Upper lobe of right lung (tissue), 1 donor: ENCODE measurements at regions not wholly inside any gene's neighbourhood (a gene's known extent, or its start where the extent isn't known, plus 50 kb on each side); places are given as distances from the start of the nearest gene placed in this dataset.

ENCODE experiments used
- ATAC-seq: fragments of 200-7000 bp; cut with Tn5 transposase; one replicate; pipeline ENCODE4 v1.9.1; 2020; ENCODE audit warnings: mild to moderate bottlenecking, moderate library complexity
- DNase-seq: peaks from one replicate; pipeline ENCODE4 v3.0.0-alpha.2; 2020
- H3K27ac ChIP-seq: fragments of 200-600 bp; one replicate; pipeline ENCODE4 v1.8.0; 2022
- H3K27me3 ChIP-seq: fragments of 200-600 bp; one replicate; pipeline ENCODE4 v1.8.0; 2022; ENCODE audit warnings: mild to moderate bottlenecking
- H3K36me3 ChIP-seq: fragments of 200-600 bp; one replicate; pipeline ENCODE4 v1.8.0; 2022
- H3K4me1 ChIP-seq: fragments of 200-600 bp; one replicate; pipeline ENCODE4 v1.8.0; 2022
- H3K4me3 ChIP-seq: fragments of 200-600 bp; one replicate; pipeline ENCODE4 v1.8.0; 2022; ENCODE audit warnings: mild to moderate bottlenecking
- H3K9me3 ChIP-seq: fragments of 200-600 bp; one replicate; pipeline ENCODE4 v1.8.0; 2022
- intact Hi-C: fragments of 100-400 bp; cut with DNase I; formaldehyde crosslinking; loops from one replicate; pipeline ENCODE4 v1.11.0; 2022
- TF ChIP-seq, protein P1 (sequence below): fragments of 200-600 bp; IDR thresholded peaks from one replicate; pipeline ENCODE4 v1.8.0; 2022; ENCODE audit warnings: antibody characterized with exemption
- donor health status: DM: no; HTN: yes; CAD: no; lungs with severe emphysema.

DNA sequence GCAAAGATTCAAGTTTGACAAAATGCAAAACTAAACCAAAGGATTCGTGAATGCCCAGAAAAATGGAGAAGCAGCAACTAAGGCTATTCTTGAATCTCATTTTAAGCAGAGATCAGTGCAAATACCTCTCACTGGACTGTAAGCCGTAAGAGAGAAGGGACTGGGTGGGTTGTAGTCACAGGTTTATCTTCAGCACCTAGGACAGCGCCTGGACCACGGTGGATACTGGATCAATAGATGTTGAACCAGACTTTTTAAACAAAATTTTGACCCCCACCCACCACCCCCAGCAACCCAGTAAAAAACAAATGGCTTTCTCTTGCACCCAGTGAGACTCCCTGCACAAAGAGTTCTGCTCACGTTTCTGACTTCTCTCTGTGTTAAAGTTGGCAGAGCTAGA, 347.1 kb downstream of the AJAP1 start:
- TF ChIP-seq, protein P1, sequence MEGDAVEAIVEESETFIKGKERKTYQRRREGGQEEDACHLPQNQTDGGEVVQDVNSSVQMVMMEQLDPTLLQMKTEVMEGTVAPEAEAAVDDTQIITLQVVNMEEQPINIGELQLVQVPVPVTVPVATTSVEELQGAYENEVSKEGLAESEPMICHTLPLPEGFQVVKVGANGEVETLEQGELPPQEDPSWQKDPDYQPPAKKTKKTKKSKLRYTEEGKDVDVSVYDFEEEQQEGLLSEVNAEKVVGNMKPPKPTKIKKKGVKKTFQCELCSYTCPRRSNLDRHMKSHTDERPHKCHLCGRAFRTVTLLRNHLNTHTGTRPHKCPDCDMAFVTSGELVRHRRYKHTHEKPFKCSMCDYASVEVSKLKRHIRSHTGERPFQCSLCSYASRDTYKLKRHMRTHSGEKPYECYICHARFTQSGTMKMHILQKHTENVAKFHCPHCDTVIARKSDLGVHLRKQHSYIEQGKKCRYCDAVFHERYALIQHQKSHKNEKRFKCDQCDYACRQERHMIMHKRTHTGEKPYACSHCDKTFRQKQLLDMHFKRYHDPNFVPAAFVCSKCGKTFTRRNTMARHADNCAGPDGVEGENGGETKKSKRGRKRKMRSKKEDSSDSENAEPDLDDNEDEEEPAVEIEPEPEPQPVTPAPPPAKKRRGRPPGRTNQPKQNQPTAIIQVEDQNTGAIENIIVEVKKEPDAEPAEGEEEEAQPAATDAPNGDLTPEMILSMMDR = no peak
- intact Hi-C loops = no loop called here
- no peak overlapping the region for H3K27ac ChIP-seq
- H3K36me3 ChIP-seq = no peaks in the 10 kb centered on the region
- no peak overlapping the region for H3K4me3 ChIP-seq
- peaks cover 4% of the 10 kb centered on the region for H3K27me3 ChIP-seq
- DNase-seq = no peak
- H3K4me1 ChIP-seq = no peaks in the 10 kb centered on the region
- H3K9me3 ChIP-seq = no peaks in the 10 kb centered on the region
- no peak for ATAC-seq

DNA sequence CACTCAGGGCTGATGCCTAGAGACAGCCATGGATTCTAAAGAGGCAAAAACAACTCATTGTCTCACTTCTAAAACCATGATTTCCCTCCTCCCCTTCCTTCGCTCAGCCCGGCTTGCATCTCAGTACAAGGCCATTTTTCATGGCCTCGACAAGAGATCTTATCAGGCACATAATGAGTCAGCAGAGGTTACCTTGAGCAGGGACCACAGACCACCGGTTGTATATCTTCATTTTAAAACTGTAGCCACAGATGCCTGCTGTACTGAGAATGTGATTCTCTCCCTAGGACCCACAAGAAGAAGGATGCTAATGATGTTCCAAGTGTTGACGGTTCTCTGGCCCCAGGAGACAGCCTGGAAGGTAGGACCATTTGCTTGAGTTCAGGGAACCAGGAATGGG, 331.9 kb downstream of the AJAP1 start:
- H3K36me3 ChIP-seq = no peaks in the 10 kb centered on the region
- TF ChIP-seq, protein P1 = no peak
- H3K27ac ChIP-seq = no peak overlapping the region
- ATAC-seq = no peak
- no peaks in the 10 kb centered on the region for H3K27me3 ChIP-seq
- intact Hi-C loops = no loop called here
- no peaks in the 10 kb centered on the region for H3K9me3 ChIP-seq
- no peak overlapping the region for H3K4me3 ChIP-seq
- DNase-seq = no peak
- no peaks in the 10 kb centered on the region for H3K4me1 ChIP-seq

DNA sequence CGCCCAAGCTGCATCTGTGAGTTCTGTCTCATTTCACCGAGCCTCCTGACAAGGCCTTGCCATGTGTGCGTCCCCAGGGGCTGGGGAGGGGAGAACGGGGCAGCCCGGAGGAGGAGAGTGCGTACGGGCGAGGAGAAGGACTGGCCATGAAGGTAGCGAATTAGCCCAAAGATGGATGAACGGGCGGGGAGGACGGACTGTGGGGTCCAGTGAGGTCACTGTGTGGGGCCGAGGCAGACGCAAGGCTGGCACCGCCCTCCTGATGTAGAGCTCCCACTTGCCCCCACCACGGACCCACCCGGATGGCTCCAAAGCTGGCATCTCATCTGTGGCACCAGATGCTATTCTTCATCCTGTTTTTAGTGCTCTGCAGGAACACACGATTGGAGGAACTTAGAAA, 330.4 kb downstream of the AJAP1 start:
- TF ChIP-seq, protein P1 = no peak
- Histone ChIP-seq H3K27me3 (no peaks in the 10 kb centered on the region), H3K4me1 (no peaks in the 10 kb centered on the region), H3K9me3 (no peaks in the 10 kb centered on the region), H3K4me3 (no peak overlapping the region), H3K36me3 (no peaks in the 10 kb centered on the region), H3K27ac (no peak overlapping the region)
- DNase-seq (no peak), ATAC-seq (no peak)
- intact Hi-C loops = no loop called here

DNA sequence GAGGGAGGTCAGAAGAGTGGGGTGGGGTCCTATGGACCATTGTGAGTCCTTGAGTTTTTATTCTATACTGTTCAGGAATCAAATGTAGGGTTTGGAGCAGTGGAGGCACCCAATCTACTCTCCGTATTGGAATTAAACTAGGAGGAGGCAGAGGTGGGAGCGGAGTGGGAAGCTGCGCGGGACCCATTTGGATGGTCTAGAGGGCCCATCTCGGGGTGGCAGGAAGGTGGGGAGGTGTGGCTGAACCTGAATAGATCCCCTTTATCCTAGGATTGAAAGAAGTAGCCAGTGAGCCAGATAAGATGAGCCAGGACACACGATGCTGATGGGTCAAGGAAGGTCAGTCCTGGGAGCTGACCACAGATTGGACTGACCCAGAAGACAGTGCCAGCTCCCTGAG, 325.8 kb downstream of the AJAP1 start:
- Histone ChIP-seq H3K27me3 (no peaks in the 10 kb centered on the region), H3K9me3 (no peaks in the 10 kb centered on the region), H3K36me3 (no peaks in the 10 kb centered on the region), H3K4me1 (no peaks in the 10 kb centered on the region), H3K4me3 (no peak overlapping the region), H3K27ac (no peak overlapping the region)
- DNase-seq = no peak
- intact Hi-C loops = no loop called here
- TF ChIP-seq, protein P1 = no peak
- ATAC-seq = no peak

DNA sequence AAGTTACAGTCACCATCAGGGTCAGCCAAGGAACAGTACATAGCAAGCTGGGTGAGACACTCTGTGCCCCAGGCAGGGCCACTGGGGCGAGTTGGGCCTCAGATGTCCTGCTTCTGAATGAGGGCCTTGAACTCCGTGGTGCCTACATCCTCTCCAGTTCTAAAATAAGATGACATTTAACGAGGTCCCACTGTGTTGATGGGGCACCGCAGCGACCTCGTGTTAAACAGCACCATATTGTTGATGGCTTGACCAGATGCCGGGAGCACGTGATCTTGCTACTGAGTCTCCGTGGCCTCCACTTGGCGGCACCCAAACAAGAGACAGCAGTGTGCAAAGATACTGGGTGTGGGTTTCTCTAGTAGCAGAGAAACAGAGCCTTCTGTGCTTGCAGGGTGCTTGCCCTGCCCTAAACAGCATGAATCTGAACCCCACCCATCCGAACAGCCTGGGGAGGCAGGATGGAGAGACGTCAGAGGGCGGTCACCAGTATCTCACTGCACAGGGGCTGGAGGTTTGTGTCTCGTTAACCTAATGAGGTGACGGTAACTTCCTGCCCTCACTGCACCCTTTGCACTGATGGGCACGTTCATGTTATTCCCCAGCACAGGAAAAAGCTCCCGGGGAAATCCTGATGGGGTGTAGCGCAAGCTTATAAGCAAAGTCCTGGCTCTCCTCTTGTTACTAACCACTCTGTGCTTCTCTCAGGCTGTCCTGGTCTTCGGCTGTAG, 324.4 kb downstream of the AJAP1 start:
- Histone ChIP-seq H3K4me3 (no peak overlapping the region), H3K9me3 (no peaks in the 10 kb centered on the region), H3K36me3 (no peaks in the 10 kb centered on the region), H3K27me3 (no peaks in the 10 kb centered on the region), H3K4me1 (no peaks in the 10 kb centered on the region), H3K27ac (no peak overlapping the region)
- TF ChIP-seq, protein P1 = no peak
- no peak for DNase-seq
- peak; percentile 21 for ATAC-seq
- intact Hi-C loops = no loop called here

DNA sequence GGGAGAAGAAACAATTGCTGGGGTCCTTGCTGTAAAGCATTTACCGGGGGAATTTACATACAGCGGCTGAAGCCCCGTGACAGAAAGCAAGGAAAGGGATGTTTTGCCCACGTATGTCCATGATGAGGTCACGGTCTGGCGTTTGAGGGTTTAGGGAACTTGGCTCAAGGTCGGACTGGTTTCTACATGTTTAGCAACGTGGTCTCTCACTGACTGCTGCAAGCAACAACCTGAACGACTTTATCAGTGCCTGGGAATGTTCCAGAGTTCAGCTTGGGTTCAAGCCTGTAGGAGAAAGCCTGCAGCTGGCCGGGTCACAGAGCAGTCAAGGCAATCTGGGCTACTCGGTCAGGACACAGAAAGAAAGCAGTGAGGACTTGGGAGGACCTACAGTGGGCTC, 323.3 kb downstream of the AJAP1 start:
- no peaks in the 10 kb centered on the region for H3K27me3 ChIP-seq
- H3K4me3 ChIP-seq = no peak overlapping the region
- intact Hi-C loops = no loop called here
- H3K4me1 ChIP-seq = no peaks in the 10 kb centered on the region
- H3K27ac ChIP-seq = no peak overlapping the region
- no peaks in the 10 kb centered on the region for H3K9me3 ChIP-seq
- no peak for DNase-seq
- TF ChIP-seq, protein P1 = no peak
- H3K36me3 ChIP-seq = no peaks in the 10 kb centered on the region
- ATAC-seq = no peak
